AG04450 (cell line): ENCODE measurements at regions not wholly inside any gene's neighbourhood (a gene's known extent, or its start where the extent isn't known, plus 50 kb on each side); places are given as distances from the start of the nearest gene placed in this dataset.

Experiments used
- CTCF ChIA-PET: fragments of 300-600, 350-600 bp; formaldehyde crosslinking; extraction: SDS; loops from one replicate; lab custom pipeline; 2022; ENCODE audit warnings: antibody characterized with exemption, inconsistent platforms; lab: Charles Lee
- POLR2A ChIA-PET: fragments of 350-600 bp; formaldehyde crosslinking; extraction: SDS; loops from one replicate; lab custom pipeline; 2021; ENCODE audit warnings: antibody characterized with exemption, inconsistent platforms; lab: Yijun Ruan, JAX
- DNase-seq: peaks from one replicate; pipeline ENCODE4 v3.0.0-alpha.2; 2011; ENCODE audit warnings: low read depth, low spot score
- H3K27ac ChIP-seq: one replicate; pipeline ENCODE4 v1.5.1; 2012; ENCODE audit warnings: low read depth, low read length, control low read depth
- H3K27me3 ChIP-seq: one replicate; pipeline ENCODE4 v1.6.0; 2012; ENCODE audit warnings: low read length; ENCODE audit not compliant: control insufficient read depth, insufficient read depth
- H3K4me3 ChIP-seq: 2 replicates; pipeline ENCODE4 v1.5.1; 2011; ENCODE audit warnings: mild to moderate bottlenecking, low read depth, low read length, control low read depth
- H3K9me3 ChIP-seq: 2 replicates; pipeline ENCODE4 v1.5.1; 2012; ENCODE audit warnings: low read length; ENCODE audit not compliant: control insufficient read depth, insufficient read depth
- TF ChIP-seq, protein P1 (sequence below): IDR thresholded peaks from 2 replicates; pipeline ENCODE4 v1.5.1; 2011; ENCODE audit warnings: low read depth, low read length, control low read depth, inconsistent platforms

DNA sequence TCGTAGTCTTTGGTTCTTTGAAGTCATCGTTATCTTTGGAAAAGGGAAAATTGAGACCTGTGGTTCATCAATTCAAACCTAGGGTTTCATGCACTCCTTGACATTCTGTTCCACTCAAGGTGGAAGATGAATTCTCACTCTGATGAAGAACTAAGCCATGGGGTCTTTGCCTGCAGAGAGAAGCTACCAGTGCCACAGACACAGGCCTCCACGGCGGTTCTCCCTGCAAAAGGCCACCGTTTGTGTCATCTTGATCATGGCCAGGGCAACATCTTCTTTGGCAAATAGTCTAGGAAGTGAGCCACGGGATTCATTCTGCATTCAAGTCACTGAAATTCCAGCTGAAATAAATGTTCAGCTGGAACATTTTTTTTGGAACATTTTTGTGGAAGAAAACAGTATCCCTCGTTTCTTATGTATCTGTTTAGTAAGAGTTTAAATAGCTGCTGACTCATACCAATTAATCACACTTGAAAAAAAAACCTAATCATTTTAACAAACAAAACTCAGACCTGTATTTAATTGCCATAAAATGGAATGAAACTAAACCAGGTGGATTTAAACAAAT lies 206.0 kb upstream of the FOXQ1 start:
- CTCF ChIA-PET, result no interaction called here

DNA sequence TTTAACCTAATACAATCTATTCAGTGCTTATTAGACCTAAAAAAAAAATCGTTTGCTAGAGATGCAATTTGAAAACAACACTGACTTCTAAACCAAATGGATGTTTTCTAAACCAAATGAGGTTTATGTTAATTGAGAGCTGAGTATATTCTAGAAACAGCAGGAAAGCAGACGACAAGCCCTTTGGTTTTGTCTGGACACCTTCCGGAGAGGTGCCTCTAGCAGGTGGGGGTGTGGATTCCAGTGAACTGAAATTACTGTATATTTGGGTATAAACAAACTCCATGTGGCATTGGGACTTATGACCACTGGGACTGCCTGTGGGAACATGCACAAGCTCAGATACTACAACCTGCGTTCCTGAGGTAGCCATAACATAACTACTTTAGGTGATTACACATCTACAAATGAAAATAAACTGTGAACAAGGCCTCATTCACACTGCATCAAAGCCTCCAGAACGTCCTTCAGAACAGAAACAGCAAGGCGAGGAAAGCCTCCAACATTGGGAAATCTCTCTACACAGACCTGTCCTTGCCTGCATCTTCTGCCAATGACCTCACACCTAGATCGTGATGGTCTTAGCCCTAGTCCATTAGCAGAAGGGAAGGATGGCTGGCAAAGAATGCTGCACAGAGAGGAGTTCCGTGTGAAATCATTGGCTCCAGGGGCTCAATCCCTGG lies 206.8 kb upstream of the FOXQ1 start:
- POLR2A ChIA-PET, result no interaction called here
- peaks cover 2% of the 10 kb centered on the region for H3K27me3 ChIP-seq
- H3K9me3 ChIP-seq, result no peaks in the 10 kb centered on the region
- TF ChIP-seq, protein P1, sequence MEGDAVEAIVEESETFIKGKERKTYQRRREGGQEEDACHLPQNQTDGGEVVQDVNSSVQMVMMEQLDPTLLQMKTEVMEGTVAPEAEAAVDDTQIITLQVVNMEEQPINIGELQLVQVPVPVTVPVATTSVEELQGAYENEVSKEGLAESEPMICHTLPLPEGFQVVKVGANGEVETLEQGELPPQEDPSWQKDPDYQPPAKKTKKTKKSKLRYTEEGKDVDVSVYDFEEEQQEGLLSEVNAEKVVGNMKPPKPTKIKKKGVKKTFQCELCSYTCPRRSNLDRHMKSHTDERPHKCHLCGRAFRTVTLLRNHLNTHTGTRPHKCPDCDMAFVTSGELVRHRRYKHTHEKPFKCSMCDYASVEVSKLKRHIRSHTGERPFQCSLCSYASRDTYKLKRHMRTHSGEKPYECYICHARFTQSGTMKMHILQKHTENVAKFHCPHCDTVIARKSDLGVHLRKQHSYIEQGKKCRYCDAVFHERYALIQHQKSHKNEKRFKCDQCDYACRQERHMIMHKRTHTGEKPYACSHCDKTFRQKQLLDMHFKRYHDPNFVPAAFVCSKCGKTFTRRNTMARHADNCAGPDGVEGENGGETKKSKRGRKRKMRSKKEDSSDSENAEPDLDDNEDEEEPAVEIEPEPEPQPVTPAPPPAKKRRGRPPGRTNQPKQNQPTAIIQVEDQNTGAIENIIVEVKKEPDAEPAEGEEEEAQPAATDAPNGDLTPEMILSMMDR, result no peak
- H3K4me3 ChIP-seq, result no peak overlapping the region
- no peak for DNase-seq
- H3K27ac ChIP-seq, result no peak overlapping the region
- CTCF ChIA-PET, result no interaction called here

More for the DNA sequence above, 206.0 kb upstream of the FOXQ1 start:
- no peak overlapping the region for H3K27ac ChIP-seq
- no peak for DNase-seq
- peaks cover 3% of the 10 kb centered on the region for H3K27me3 ChIP-seq
- no peaks in the 10 kb centered on the region for H3K9me3 ChIP-seq
- POLR2A ChIA-PET, result no interaction called here
- TF ChIP-seq, protein P1, result no peak
- no peak overlapping the region for H3K4me3 ChIP-seq

DNA sequence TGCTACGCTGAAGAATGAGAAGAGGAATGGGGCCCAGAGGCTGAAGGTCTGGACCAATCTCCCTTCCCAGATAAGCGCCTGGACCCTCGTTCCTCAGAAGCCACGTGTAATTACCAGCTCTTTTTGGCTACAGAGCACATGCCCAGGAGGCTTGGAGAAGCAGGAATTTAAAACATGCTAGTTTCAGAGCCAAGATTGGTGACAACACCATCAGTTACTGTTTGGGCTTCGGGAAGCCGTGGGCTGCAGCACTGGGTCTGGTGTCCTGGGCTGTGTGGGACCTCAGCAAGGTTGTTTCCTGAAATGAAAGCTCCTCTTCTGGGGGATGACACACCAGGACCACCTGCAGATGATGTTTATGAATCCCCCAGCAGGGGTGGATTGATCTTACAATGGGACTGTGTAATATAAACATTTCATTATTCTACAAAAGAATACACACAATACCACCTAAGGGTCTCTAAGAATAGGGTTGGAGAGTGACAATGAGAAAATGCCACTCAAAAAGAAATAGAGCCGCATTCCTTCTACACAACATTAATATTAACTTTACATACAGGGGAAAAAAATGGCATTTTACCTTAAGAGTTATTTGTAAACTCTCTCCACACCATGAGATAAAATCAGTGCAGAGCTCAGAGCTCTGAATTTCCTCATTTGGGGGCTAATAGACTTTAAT lies 207.8 kb upstream of the FOXQ1 start:
- no peak overlapping the region for H3K27ac ChIP-seq
- H3K9me3 ChIP-seq, result no peaks in the 10 kb centered on the region
- H3K4me3 ChIP-seq, result no peak overlapping the region
- TF ChIP-seq, protein P1, result no peak
- CTCF ChIA-PET, result interaction anchor here (1.7 kb wide), 1 partner anchor 332 kb away, joined by 4 read pairs; no protein-coding TSS in a partner anchor
- no peak for DNase-seq
- peaks cover 2% of the 10 kb centered on the region for H3K27me3 ChIP-seq
- POLR2A ChIA-PET, result no interaction called here

GRCh38 chr6:1103021-1103420 lies 208.9 kb upstream of the FOXQ1 start:
- Histone ChIP-seq H3K9me3 (no peaks in the 10 kb centered on the region), H3K27me3 (peaks cover 2% of the 10 kb centered on the region), H3K4me3 (no peak overlapping the region), H3K27ac (no peak overlapping the region)
- TF ChIP-seq, protein P1, result no peak
- CTCF ChIA-PET, result interaction anchor here (1.7 kb wide), 1 partner anchor 333 kb away, joined by 4 read pairs; no protein-coding TSS in a partner anchor
- POLR2A ChIA-PET, result no interaction called here
- DNase-seq, result no peak

- no peaks in the 10 kb centered on the region; the same call in 1 of the 2 replicates for H3K9me3 ChIP-seq
- DNase-seq, result no peak
- TF ChIP-seq, protein P1, result no peak
- peaks cover 2% of the 10 kb centered on the region for H3K27me3 ChIP-seq
- ChIA-PET POLR2A (no interaction called here), CTCF (no interaction called here)
- no peak overlapping the region for H3K4me3 ChIP-seq
- no peak overlapping the region for H3K27ac ChIP-seq
These were observed 211.6 kb upstream of the FOXQ1 start for GRCh38 chr6:1100269-1100668.
